Brain pericyte (primary cell): ENCODE measurements at regions not wholly inside any gene's neighbourhood (a gene's known extent, or its start where the extent isn't known, plus 50 kb on each side); places are given as distances from the start of the nearest gene placed in this dataset.

Experiments used
- DNase-seq: peaks from one replicate; pipeline ENCODE4 v3.0.0-alpha.2; 2012; ENCODE audit warnings: low read depth, low spot score

GRCh38 chr7:113986216-113986615 lies 67.4 kb upstream of the PPP1R3A start:
- DNase-seq: no peak

DNA sequence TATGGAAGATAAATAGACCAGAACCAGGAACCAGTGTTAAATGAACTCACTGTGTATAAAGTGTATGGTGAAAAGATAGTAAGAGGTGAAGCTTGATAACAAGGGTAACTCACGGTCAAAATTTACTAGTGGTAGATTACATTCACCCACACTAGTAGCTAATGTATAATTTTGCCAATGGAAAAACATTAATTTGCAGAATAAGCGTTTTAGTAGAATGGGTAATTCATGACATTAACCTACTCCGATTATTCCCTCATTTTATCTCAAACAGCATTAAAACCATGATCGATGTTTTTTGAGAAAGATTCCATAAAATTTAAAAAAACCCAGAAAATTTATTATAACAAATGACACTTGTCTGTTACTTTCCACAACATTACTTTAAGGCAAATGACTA lies 57.7 kb upstream of the PPP1R3A start:
- no peak for DNase-seq

GRCh38 chr7:113968713-113969112 lies 49.9 kb upstream of the PPP1R3A start:
- DNase-seq: no peak
